Stimulated activated CD4-positive, alpha-beta T cell treated with anti-CD3 and anti-CD28 coated beads, Interleukin-15, amount 100 ng/mL, for 48 hours (primary cell): ENCODE measurements at regions not wholly inside any gene's neighbourhood (a gene's known extent, or its start where the extent isn't known, plus 50 kb on each side); places are given as distances from the start of the nearest gene placed in this dataset.

Source experiments
- DNase-seq, 2 donors: peaks; one replicate each; pipeline ENCODE4 v3.0.0-alpha.2; 2020; ENCODE audit warnings: low read depth in 2 of 2

DNA sequence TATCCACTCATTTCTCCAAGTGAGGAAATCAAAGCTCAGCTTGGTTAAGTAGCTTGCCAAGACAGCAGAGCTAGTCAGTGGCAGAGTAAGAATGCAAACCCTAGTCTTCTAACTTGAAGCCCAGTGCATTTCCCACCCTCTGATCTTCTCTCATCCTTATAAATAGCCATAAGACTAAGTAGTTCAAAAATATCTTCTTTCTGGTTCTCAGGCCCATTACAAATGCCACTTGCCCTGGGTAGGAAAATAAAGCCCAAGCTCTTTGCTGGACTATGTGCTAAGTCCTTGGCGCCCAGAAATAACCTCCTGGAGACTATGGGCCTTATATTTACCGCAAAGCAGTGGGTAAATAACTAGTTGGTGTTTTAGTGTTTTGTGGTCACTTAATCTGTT is 505.8 kb downstream of the PLPP3 start:
- DNase-seq, result no peak

DNA sequence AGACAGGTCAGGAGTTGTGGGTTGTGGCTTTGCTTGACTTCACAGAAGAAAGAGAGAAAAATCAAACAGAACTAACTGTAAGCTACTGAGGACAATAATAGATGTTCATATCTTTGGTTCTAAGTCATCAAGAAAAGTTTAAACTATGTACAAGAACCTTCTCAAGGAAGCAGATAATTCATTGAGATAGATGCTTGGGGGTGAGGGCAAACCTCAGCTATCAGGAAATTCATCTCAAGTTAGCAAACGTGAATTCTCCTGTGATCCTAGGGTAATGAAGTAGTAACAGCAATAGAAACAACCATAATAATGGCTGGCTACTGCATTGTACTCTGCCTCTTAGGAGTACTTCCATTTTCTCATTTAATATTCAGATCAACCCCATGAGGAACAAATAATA is 506.2 kb downstream of the PLPP3 start:
- DNase-seq, result no peak

DNA sequence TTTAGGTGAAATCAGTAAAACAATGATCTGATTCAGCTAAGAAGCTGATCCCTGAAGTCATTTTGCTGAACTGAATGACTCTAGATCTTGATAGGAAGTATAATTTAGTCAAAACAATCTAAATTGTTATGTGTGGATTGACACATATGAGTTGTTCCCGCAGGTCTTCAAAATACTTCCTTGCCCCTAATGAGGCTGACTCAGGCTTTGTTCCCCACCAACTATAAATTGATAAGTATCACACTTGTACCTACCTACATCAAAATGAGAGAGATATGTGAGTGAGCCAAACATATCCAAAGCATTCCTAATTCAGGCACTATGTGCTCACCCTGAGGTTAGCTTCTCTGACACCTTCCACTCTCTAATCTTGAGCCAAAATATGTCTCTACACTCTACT is 507.1 kb downstream of the PLPP3 start:
- DNase-seq, result no peak

DNA sequence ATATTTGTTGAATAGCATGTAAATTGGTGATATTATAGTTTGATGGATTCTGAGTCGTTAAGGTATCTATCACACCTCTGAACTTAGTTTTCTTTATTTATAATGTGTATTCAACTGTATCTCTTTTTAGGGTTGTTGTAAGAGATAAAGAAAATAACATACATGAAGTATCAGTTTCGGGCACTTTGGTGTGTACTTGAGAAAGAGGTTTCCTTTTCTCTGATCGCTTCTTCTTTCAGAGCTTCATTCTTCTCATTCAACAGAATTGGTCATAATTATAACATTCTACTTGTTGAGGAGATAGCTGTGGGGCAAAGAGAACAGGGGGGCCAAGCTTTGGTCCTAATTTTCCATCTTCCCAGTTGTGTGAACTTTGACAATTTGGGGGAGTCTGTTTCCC is 508.0 kb downstream of the PLPP3 start:
- no peak for DNase-seq

DNA sequence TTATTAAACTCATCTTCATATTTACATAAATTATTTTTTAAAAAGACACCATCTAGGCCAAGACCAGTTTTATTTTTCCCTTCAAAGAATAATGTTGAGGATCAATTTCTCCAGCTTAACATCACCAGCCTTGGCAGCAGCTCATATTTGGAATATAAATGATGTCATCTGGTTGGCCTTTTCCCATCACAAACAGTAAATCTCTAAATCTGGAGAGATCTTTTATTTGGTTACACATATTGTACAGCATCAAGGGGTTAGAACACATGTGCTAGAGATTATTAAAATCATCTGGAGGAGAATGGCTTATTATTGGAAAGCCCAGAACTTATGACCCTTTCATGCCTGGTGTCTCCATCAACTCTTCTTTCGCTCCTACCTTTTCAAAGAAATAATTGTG is 508.8 kb downstream of the PLPP3 start:
- no peak for DNase-seq

DNA sequence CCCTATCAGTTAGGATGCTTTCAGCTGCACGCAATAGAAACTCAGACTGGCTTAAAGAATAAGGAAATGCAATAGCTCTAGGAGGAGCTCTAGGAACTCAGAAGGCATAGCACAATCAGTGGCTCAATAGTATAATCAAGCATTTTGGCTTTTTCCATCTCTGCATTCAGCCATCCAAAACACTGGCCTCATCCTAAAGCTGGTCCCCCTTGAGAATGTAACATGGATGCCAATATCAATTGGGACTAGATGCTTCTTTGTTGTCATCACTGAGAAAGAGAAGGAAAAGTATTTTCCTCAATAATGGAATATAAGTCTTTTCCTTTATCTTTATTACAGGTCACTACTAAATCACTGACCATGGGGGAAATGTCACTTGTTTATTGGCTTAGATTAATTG is 509.5 kb downstream of the PLPP3 start:
- no peak for DNase-seq

DNA sequence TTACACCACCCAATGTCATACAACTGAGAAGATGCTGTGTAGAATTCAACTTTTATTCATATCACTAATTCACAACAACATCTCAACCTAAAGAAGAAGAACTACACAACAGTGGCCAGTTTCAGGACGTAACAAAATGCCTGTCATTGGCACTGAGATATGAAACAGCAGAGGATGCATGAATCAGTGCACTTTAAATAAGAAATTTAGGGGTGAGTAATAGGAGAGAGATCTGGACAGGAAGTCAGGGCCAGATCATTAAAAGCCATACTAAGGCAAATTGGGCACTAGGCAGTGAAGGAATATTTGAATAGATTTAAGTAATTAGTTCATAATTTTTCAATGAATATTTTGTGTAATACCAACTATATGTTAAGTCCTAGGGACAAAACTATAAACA is 510.5 kb downstream of the PLPP3 start:
- DNase-seq, result no peak

DNA sequence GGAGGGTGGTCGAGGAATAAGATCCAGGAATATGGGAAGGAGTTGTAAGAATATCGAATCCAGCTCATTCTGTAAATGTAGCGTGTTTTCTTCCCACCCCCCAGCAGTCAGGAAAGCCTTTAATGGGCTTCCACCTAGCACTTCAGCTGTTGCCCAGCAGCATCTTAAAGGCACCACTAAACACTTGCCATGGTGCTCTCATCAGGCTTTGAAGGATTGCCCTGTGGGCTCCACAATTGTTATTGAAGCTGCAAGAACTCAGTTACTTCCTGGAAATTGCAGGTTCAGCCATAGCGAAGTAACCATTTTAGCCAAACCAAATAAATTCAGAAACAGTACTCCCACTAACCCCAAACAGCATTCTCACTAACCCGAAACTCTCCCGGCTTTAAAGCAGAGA is 511.2 kb downstream of the PLPP3 start:
- no peak for DNase-seq

DNA sequence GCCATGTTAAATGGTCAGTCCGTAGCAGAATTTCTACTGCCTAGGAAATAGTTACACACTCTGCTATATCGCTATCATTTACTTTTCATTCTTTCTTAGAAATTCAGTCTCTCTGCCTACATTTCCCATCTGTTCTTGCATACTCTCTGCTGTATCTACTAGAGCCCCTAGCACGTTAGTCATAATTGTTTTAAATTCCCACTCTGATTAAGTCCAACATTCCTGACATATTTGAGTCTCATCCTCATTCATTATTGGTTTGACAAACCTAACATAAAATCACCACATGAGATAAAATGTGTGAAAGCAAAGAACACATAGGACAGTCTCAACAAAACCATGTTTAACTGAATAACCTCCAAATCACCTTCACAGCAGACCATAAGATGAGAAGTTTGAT is 513.6 kb downstream of the PLPP3 start:
- no peak for DNase-seq

DNA sequence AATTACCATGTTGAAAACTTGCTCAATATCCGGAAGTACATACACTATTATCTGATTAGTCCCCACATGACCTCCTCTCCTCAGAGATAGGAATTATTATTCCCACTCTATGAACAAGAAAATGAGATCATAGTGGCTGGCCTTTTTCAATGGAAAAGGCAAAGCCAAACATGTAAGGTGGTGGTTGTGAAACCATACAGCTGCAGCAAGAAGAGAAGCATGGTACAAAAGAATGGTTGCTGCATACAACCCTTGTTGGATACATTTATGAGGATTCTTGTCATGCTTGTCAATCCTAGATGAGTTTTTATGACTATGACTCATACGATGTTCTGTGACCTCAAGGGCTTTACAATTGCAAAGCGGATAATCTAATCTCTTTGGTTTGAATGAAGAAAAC is 514.7 kb downstream of the PLPP3 start:
- no peak for DNase-seq

DNA sequence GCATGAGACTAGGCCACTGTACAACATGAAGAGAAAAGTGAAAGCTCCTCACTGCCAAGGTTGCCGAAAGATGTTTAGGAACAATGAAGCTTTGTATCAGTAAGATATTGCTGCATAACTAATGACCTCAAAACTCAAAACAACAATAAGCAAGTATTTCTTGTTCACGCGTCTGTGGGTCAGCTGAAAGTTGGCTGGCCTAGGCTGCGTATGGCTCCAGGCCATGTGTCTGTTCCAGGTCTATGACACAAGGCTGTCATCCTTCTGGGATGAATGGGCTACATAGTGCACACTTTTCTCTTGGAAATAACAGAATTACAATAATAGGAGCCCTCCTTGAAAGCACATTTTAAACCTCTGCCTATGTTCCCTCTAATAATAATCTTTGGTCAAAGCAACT is 515.9 kb downstream of the PLPP3 start:
- no peak for DNase-seq

DNA sequence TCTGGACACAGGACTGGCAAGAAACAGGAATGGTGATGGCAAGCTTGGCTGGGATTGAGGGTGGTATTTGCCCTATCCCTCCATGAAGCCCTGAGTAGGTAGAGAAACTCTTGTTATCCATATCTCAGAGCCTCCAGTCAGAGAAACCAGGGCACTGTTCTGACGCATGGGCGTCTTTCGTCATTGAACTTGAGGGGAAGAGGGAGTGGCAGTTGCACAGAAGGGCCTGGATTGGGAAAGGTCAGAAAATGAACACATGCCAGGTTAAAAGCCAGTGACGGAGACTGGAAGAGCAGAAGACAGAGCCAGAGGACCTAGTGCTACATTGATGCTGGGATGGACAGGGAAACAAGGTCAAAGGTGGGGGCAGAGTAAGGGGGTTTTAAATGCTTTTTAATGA is 516.7 kb downstream of the PLPP3 start:
- DNase-seq, result no peak

DNA sequence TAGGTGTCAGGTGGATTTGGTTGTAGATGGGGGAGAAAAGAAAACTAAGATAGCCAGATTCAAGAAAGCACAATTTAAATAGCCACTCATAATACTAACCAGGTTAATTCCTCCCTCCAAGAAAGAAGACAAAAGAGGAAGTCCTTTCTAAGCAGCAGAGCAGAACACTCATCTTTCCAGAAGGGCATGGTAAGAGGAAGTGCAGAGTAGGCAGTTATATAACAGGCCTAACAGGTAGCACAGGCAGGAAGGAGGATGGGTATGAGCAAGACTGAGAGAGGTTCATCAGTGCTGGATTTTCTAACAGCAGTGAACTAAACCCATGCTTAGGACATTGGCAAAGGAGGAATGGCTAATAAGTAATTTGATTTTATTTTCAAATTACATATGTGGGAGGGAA is 517.5 kb downstream of the PLPP3 start:
- DNase-seq, result no peak

DNA sequence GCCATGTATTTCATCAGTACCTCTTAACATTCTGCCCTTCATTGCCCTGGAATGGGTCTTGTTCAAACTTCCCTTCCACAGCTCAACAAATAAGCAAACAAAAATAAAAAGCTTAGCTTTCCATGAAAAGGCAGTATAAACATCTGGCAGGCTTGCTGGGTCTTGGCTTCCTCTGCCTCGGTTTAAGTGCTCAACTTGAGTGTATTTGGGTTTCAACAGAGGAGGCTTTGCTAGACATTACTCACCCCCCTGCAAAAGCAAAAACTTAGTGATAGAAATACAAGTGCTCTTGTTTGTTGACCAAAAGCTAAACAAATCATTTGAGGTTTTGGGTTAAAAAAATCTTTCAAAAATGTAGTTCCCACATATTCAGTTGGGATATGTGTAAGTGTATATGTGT is 518.5 kb downstream of the PLPP3 start:
- DNase-seq, result no peak

DNA sequence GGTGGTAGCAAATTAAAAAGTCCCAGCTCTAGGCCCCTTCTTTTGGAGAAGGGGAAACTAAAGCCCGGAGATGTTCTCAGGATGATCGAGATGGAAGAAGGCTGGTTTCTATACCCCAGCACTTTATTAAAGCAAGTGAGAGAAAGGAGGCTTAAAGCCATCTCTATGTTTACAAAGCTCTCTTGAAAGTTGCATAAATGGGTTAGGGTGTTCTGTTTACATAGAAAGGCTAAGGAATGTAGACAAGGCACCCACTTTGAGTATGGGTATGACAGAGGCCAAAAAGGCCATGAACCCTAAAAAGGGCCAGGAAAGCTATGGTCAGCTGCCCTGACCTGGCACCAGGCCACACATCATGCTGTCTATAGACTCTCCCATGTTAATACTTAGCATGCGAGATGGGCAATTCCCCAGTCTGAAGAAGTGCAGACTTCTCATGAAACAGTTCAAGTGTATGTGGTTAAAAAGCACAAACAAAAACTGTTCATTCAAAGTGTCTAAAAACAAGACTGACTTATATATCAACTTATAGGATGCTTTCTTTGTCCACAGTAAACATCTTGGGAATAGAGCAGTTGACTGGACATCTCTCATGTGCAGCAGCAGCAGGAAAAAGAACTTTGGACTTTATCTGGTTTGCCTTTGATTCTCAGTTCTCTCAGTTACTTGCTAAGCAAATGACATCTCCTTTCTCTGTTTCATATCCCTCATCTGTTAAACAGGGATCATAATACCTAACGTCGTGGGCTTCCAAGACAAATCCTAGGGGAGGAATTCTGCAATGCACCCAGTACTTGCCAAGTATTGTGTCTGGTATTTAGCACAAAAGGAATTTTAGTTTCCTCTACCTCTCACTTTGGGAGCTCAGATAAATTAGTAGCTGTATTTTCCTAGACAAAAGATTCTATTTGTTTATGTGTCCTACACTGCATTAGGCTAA is 521.6 kb downstream of the PLPP3 start:
- no peak for DNase-seq

DNA sequence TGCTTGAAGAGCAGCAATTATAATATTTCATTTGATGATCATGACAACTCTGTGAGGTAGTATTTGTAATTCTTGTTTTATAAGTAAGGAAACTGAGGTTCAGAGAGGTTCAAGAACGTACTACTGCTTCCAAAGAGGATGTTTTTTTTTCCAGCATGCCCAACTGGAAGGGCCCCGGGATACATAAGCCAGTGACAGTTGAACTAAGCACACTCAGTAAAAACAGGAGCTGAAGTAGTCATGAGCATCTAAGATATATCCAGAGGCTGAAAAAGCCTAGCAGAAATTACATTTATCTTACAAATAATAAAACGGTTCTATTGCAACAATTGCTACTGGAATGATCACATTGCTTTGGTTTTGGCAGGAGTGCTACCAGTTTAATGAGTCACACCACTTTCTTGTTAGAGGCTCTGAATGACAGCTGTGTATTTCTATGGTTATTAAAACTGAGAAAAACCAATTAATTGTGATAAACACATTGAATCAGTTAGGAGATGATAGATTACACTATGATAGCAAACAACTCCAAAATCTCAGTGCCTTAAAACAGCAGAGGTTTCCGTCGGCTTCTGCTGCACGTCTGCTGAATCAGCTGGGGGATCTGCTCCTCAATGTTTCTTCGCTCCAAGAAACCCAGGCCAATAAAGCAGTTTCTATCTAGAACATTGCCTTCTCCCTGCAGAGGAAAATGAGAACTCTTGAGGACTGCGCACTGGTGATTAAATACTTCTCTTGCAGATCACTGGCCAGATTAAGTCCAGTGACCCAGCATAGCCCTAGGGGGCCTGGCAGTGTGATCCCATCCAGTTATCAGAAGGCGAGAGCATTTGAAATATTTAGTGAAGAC is 522.7 kb downstream of the PLPP3 start:
- no peak for DNase-seq

DNA sequence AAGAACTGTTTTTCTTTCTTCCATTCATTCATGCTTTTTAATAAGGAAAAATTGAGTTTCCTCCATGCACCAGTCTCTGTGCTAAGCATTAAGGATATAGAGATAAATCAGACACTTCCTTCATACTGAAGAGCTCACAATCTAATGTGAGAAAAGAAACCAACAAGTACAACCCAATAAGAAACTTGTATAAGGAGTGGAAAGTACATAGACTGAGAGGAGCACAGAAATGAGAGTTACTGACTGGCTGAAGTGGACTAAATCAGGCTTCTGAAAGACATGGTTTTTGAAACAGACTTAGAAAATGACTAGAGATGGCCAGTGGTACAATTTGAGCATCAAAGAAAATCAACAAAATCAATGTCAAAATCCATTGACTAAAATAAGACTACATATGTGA is 524.4 kb downstream of the PLPP3 start:
- DNase-seq, result no peak

DNA sequence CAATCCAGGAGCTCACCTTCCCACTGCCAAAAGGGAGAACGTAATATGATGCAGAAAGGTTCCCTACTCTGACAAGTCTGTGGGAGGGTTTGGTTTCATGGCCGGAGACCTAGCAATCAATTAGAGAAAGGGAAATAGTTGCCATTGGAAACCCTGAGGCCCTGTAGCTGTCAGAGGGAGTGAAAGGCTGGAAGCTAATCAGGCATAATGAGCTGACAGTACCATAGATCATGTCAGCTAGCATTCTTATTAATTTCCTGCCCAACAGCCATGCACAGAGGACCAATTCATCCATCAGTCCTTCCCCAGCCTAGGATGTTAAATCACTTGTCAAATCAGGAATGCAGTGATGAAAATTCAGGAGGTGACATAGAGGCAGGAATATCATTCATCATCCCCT is 527.3 kb downstream of the PLPP3 start:
- no peak for DNase-seq

DNA sequence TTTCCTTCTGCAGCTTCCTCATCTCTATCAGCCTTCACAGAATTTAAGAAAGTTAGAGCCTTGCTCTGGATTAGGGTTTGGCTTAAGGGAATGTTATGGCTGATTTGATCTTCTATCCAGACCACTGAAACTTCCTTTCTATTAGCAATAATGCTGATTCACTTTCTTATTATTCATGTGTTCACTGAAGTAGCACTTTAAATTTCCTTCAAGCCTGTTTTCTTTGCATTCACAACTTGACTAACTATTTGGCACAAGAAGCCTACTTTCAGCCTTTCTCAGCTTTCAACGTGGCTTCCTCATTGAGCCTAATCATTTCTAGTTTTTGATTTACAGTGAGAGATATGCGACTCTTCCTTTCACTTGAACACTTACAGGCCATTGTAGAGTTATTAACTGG is 528.5 kb downstream of the PLPP3 start:
- no peak for DNase-seq

DNA sequence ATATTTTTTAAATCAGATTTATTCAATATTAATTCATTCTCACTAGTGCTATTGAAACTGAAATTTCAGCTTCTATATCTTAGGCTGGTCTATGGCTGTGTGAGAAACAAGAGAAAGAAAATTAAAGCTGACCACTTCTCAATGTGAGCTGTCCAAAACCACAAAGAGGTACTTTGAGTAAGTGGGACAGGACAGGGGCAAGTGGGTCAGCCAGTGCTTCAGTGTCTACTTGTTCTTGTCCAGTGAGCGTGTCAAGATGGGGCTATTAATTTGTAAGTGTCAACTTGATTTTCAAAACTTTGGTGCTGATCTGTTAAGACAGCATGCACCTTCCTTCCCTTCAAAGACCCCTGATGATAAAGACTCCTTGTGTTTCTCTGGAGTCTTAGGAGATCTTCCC is 533.9 kb downstream of the PLPP3 start:
- no peak for DNase-seq

DNA sequence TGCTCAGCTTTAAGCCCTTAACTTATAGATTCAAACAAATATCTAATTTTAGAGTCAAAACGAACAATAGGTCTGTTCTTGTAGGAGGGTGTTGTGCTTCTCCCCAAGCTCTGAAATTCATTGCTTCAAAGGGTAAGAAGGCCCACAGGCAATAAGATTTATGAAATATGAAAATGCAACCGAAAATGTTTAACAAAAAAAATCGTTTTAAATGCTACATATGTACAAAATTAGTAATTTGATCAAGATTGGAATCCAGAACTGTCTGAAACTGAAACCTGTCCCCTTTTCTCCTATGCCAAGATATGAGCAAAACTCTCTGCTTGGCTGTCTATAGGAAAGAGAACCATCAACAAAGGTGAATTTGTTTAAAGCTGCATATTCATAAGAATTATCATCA is 534.3 kb downstream of the PLPP3 start:
- no peak for DNase-seq

DNA sequence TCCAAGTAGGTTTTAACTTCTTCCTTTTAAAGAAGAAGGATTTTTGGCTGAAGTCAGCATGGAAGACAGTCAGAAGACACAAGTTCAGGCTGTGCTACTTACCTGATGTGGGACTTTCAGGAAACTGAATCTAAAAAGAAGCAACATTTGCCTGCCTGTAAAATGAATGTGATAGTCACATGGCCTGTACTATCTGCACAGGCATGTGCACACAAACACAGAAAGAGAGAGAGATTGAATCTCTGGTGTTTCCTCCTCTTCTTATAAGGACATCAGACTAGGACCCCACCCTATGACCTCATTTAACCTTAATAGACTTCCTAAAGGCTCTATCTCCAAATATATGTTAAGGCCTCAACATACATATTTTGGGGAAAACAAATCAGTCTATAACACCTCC is 542.9 kb downstream of the PLPP3 start:
- DNase-seq, result no peak

DNA sequence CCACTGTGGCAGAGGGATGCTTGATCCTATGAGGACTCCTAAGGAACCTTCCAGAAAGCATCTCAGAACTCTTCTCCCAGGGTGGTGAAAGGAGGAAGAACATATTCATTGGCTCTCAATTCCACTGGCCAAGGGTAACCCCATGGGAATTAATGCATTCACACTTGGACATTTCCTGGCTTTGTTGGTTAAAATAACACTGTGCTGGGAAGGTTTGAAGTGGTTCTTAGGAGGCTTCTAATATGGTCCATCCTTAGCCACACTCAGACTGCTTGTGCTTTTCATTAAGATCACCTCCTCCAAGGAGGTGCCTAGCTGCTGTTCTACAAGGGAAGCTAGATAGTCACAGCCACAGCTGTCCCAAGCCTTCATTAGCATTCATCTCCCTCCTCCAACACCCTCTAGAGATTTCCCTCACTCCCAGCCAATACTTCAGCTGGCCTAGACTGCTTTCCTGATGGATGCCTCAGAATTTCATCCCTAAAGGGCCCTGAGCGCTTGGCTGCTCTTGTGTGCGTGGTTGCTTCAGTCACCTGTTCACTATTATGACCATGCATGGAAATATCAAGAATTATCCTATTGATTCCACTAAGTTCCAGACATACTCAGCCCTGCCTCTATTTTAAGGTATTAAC is 544.4 kb downstream of the PLPP3 start:
- no peak for DNase-seq
